ENCODE measurements at regions not wholly inside any gene's neighbourhood (a gene's known extent, or its start where the extent isn't known, plus 50 kb on each side); places are given as distances from the start of the nearest gene placed in this dataset.
A peak's percentile ranks its signal among the peaks of the same experiment; 100 is the strongest.
"Not testable (repeated sequence)": the region's sequence is repeated elsewhere in the genome, so short reads cannot be mapped to it uniquely, and the experiment has no call there.

- no peak for DNase-seq
Measured at GRCh38 chr1:178607718-178608408, 95.0 kb downstream of the TEX35 start.

- no peak for DNase-seq
Measured at GRCh38 chr1:178609015-178609414, 96.1 kb downstream of the TEX35 start.

GRCh38 chr1:178610690-178611410, 97.9 kb downstream of the TEX35 start:
- DNase-seq, result not testable (repeated sequence)

GRCh38 chr1:178612261-178612660, 99.4 kb downstream of the TEX35 start:
- no peak for DNase-seq

- no peak for DNase-seq
Measured at GRCh38 chr1:178613271-178613945, 100.5 kb downstream of the TEX35 start.

- DNase-seq, result no peak
Measured at GRCh38 chr1:178614286-178614685, 101.4 kb downstream of the TEX35 start.

- peak; percentile 31 for DNase-seq
Measured at GRCh38 chr1:178619042-178619927, 105.8 kb upstream of the RALGPS2 start.

GRCh38 chr1:178620584-178621475, 104.2 kb upstream of the RALGPS2 start:
- no peak for DNase-seq

GRCh38 chr1:178621822-178622221, 103.2 kb upstream of the RALGPS2 start:
- DNase-seq, result no peak

GRCh38 chr1:178625695-178626094, 99.3 kb upstream of the RALGPS2 start:
- no peak for DNase-seq

GRCh38 chr1:178627037-178627436, 98.0 kb upstream of the RALGPS2 start:
- no peak for DNase-seq

- no peak for DNase-seq
Measured at GRCh38 chr1:178628637-178629251, 96.3 kb upstream of the RALGPS2 start.

- no peak for DNase-seq
Measured at GRCh38 chr1:178629252-178630154, 95.5 kb upstream of the RALGPS2 start.

- DNase-seq, result no peak
Measured at GRCh38 chr1:178630417-178630816, 94.6 kb upstream of the RALGPS2 start.

GRCh38 chr1:178632653-178633052, 92.4 kb upstream of the RALGPS2 start:
- no peak for DNase-seq

- no peak for DNase-seq
Measured at GRCh38 chr1:178633056-178633455, 92.0 kb upstream of the RALGPS2 start.

- no peak for DNase-seq
Measured at GRCh38 chr1:178634445-178634844, 90.6 kb upstream of the RALGPS2 start.

- no peak for DNase-seq
Measured at GRCh38 chr1:178637841-178638240, 87.2 kb upstream of the RALGPS2 start.

- no peak for DNase-seq
Measured at GRCh38 chr1:178639326-178639725, 85.7 kb upstream of the RALGPS2 start.

GRCh38 chr1:178642282-178642681, 82.8 kb upstream of the RALGPS2 start:
- DNase-seq, result no peak
